Activated CD4-positive, alpha-beta T cell treated with anti-CD3 and anti-CD28 coated beads, Interleukin-2, amount 50 U/mL, for 16 hours (primary cell): ENCODE measurements at regions not wholly inside any gene's neighbourhood (a gene's known extent, or its start where the extent isn't known, plus 50 kb on each side); places are given as distances from the start of the nearest gene placed in this dataset.

Experiments
- DNase-seq: peaks from one replicate; pipeline ENCODE4 v3.0.0-alpha.2; 2020

DNA sequence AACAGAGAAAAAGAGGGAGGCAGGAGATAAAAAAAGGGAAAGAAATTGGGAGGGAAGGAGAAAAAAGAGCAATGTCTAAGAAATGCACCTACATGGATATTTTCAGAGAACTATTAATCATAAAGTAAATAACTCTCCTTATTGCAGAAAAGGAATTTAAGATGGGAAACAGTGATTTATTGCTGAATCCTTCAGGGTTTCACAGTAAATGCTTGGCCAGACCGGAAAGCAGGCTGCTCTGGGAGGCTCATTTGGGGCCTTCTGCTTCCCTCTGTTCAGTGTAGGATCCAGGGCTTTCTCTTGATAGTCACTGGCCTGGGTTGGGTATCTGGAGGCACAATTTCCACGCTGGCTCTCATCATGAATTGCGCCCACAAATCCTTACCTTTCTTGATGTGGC lies 324.3 kb upstream of the SORL1-AS1 start:
- DNase-seq, result no peak

DNA sequence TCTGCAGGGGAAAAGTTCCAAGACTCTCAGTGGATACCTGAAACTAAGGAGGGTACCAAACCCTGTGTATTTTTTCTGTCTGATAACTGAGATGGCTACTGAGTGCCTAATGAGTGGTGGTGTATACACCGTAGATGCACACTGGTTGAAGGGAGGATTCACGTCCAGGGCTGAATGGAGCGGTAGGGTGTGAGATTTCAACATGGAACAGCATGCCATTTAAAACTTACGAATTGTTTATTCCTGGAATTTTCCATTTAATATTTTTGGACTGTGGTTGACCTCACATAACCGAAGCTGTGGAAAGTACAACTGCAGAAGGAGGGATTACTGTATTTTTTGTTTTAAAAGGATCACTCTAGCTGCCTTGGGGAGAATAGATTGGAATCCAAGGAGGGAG lies 322.5 kb upstream of the SORL1-AS1 start:
- DNase-seq, result no peak

DNA sequence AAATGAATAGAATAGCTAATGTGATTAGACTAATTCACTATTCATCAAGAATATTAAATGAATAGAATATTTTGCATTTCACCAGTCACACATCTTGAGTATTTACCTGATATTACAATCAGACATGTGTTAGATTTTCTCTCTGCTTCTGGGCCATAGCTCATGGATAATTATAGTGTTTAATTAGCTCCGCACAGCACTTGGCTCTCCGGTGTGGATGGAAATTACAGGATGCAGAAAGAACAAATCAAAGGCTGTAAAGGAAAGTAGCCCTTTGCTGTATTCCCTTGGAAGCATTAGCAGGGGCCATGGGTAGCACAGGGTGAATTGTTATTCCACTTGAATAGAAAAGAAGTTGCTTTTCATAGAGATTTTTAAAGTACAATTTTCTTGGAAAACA lies 320.3 kb upstream of the SORL1-AS1 start:
- no peak for DNase-seq

DNA sequence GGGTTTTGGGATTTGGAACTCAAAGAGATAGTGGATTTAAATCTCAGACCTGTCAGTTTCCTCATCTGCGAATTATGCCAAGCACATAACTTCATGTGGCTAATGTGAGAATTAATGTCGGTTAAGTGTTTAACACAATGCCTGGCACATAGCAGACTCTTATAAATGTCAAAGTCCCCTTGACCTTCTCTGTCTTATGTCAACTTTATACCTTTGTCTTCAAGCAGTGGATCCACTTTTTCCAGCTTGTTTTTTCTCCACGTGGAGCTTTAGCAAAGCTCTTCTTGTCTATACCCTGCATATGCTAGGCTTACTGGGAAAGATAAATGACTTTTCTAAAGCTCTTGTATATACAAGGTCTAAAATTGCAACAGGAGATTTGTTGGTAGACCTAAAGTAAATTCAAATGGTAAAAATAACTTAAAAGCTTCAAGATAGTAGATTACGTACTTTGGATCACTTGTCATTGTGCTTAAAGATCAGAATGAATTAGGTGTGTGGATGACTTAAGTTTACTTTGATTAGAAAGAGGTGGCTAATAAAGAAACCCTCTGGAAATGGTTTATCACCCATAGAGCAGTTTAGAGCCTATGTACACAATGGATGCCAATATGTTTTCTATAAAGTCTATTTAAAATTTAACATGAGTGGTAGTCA lies 318.3 kb upstream of the SORL1-AS1 start:
- DNase-seq, result no peak

DNA sequence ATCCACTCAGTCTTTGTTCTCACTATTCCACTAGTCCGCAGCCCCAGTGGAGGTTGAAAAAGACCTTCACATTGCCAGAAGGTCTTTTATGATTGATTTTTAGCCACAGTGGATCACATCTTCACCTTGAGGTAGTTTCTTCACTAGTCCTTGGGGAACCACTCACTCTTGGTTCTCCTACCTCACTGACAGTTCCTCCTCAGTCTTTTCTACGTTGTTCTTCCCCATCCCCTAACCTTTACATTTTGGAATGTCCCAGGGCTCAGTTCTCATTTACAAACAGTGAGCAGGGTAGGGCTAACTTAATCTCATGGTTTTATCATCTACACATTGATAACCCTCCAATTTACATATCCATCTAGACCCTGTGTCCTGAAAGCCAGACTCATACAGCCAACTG lies 316.4 kb upstream of the SORL1-AS1 start:
- no peak for DNase-seq

DNA sequence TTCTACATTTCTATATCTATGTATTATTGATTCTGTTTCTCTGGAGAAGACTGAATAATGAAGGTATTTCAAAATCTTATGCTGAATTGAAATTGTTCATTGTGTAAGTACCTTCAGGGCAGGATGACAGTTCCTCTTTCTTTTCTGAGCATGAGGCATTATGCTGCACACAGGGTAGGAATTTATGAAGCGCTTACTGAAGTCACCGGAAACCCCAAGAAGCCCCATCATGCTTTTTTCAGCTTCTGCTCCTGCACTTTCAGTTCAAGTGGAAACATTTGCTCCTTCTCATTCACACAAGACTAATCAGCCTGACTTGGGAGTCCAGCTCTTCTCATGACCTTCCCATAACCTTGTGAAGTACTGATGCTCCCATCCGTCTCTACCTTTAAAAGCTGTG lies 314.7 kb upstream of the SORL1-AS1 start:
- no peak for DNase-seq

DNA sequence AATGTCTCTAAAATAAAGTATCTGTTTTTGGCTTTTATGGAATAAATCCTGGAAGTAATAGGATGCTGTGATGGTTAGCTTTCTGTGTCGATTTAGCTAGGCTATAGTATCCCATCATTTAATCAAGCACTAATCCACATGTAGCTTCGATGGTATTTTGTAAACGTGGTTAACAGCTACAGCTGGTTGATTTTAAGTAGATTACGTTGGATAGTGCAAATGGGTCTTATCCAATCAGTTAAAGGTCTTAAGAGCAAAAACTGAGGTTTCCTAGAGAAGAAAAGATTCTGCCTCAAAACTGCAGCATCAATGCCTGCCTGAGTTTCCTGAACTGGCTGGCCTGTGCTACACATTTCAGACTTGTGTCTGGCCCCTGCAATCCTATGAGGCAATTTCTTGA lies 314.2 kb upstream of the SORL1-AS1 start:
- no peak for DNase-seq

DNA sequence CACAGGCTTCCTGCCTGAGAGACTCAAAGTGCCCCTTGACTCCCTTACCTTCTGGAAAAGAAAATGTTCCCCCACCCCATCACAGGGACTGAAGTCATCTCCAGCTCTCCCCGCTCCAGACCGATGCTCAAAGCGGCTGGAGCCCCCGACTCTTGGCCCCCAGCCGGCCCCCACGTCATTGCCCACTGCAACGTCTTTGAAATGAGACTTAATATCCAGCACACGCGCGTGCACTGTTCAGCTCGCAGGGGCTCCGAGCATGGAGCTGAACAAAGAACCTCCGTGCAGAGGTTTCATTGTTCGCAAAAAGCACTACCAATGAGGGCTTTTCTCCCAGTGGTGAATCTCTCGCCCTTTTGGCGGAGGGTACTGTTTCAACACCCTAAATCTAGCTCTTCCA lies 313.4 kb upstream of the SORL1-AS1 start:
- no peak for DNase-seq

DNA sequence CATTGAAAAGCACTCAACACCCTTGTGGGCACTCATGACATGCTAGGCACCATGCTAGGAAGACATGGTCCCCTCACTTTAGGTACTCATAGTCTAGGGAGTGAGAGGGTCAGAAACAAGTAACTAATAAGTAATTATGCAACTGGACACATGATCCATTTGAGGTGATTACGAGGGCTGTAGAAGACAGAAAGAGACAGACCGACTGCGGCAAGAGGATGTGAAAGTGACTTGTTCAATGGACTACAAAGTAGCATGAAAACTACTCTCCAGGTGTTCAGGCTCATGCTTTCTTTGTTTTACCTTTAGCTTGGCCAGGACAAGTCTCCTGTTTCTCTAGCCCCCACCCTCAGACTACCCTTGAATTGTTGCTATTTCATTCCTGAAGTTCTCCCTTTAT lies 310.8 kb upstream of the SORL1-AS1 start:
- DNase-seq, result no peak

DNA sequence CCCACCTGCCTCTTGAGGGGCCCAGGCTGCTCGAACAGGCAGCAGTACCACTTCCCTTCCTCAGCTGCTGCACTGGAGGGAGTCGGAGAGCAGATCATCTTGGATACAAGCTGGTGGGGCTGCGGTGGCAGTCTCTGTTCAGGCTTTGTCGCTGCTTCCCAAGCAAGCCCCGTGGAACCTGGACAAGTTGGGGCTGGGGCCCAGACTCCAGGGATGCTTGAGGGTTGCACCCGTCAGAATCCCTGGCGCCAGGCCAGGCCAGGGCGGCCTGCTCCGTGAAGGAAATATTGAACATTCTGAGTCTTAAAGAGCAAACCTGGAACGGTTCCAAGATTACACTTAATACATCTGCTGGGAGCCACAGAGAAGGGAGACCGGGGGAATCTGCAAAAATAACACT lies 310.1 kb upstream of the SORL1-AS1 start:
- no peak for DNase-seq

DNA sequence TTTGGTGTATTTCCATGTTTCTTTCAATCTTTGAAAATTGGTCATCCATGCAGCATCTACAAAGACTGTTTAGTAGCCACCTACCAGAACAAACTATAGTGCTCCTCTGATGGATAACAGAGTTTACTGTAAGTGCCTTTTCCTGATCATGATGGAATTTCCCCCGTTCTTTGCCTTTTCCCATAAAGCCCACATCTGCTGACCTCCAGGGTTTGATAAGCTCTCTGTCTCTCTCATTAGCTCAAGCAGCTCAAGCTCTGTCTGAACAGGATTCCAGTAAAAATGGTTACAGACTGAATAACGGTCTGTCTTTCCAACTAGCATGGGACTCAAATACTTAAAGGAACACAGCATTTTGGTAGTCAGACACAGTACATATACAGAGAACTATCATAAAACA lies 308.4 kb upstream of the SORL1-AS1 start:
- no peak for DNase-seq

DNA sequence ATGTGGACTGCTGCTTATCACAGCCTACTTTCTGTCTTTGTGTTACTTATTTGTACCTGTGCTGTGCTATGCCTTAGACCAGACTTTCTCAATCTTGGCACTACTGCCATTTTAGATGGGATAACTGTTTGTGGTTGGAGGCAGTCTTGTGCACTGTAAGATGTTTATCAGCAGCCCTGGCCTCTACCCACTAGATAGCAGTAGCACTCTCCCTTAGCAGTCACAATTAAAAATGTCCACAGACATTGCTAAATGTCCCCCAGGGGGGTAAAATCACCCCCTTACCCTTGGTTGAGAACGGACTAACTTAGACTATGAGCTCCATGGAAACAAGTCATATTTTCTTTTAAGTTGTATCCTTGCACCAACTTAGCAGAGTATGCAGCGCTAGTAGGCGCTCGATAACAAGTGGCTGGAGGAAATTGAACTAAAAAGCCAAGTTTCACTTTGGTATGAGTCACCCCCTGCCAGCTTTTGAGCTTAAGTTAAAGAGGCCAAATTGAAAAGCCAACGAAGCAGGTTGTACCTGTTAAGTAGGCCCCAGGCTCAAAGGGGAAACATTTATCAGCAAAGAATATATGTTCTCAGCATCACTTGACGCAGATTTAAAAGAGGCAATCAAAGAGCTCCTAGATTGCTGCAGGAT lies 304.8 kb upstream of the SORL1-AS1 start:
- no peak for DNase-seq

DNA sequence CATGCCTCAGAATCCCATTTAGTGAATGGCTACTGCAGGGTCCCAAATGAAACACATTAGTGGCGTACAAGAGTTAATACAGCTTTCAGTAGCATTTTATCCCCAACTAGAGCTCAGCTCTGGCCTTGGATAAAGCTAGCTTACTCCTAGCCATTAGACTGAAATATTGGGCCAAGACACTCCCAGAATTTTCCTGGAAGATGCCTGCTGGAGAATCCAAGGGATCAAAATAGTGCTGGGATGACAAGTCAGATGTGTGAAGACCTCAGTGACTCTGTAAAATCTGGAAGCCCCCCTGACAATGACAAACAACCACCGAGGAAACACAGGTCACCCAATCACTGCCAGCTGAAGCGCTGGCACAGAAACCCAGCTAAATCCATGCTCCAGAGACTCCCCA lies 303.1 kb upstream of the SORL1-AS1 start:
- DNase-seq, result no peak

DNA sequence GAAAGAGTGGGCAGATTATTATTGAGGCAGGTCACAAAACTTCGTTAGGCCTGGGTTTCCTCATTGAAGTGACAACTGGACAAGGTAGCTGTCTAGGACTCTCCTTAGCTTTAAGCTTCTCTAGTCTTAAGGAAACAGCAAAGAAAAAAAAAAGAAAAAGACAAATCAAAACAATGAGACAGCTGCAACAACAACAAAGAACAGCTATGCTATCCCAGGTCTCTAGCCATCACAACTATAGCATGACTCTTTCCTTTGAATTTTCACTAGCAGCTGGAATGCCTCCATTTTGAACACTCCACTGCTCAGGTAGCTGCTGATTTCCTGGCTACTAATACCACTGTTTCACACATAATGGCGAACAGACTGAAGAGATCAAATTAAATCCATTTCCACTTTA lies 302.4 kb upstream of the SORL1-AS1 start:
- no peak for DNase-seq

DNA sequence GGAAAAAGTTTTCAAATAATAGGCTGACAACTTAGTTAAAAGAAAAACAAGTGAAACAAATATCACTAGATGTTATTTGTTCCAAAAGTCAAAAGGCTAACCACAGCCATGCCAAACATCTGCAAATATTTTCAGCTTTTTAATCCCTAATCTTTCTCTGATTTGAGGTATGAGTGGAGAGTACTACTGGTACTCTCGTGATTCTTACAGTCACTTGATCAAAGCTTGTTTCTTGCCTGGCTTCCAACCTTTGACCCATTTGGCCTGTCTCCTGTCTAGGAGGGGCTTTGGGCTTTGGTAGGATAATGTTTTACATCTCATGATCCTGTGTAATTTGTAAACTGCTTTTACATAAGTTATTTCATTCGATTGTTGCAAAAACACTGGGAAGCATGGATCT lies 301.8 kb upstream of the SORL1-AS1 start:
- DNase-seq, result no peak

DNA sequence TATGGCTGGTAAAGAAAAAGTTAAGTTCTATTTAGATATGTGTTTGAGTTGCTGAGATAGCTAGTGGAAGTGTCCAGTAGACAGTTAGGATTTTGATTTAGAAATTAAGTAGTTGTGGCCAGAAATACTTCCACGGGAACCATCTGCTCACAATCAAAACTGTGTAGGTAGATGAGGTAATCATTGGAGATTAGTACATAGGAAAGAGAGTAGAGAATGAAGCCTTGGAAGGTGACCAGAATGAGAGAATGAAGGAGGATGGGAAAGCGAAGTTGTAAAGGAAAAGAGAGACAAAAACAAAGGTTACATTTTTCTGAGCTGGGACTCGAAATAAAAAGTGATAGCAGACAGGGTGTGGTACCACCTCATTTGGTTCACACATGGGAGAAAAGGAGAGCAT lies 296.9 kb upstream of the SORL1-AS1 start:
- DNase-seq, result no peak

DNA sequence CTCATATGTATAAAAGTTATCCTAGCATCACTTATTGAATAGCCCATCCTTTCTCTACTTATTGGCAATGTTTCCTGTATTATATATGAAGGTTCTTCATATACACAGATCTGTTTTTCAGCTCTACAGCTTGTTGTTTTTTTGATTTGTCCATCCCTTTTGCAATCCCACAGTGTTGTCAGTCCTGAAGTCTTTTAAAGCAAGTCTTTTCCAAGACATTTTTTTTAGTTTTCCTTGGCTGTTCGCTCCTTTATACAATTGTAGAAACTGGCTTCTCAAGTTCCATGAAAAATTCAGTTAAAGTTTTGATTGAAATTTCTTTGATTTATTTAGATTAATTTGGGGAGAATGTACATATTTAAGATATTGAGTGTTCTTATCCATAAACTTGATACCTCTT lies 295.3 kb upstream of the SORL1-AS1 start:
- no peak for DNase-seq

DNA sequence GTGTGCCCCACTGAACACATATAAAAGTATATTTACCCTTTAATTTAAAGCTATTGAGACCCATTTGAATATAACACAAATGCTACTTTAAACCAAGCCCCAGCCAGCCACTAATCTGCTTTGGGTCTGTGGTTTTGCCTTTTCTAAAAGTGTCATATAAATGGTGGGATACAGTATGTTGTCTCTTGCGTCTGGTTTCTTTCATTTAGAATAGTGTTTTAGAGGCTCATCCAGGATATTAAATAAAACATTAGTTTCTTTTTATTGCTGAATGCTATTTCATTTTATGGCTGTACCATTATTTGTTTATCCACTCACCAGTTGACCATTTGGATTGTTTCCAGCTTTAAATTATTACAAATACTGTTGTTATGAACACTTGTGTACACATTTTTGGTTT lies 290.5 kb upstream of the SORL1-AS1 start:
- no peak for DNase-seq

DNA sequence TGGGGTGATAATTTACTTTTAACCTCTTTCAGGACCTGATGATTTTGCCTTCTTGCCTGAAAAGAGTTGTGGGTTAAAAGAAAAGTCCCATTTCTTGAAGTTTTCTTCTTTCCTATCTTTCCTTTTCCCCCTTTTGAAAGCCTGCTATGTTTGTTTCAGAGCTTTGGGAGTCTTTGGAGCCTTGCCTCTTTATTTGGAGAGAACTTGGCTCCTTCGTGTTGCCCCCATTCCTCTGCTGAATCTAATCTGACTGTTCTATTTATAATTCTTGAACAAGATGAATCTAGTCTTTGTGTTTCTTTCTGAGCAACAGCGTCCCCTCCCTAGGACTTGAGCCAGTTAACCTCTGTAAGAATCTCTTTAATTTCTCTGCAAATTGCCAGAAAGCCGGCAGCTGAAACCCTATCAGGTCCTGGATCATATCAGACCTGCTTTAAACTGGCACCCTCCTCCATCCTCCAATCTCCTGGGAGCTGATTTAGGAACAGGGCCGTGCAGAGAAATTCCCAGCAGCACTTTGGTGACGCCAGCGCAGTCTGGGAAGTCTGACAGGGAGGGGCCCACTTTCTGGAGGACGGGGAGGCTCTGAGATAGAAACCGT lies 289.1 kb upstream of the SORL1-AS1 start:
- DNase-seq, result no peak

DNA sequence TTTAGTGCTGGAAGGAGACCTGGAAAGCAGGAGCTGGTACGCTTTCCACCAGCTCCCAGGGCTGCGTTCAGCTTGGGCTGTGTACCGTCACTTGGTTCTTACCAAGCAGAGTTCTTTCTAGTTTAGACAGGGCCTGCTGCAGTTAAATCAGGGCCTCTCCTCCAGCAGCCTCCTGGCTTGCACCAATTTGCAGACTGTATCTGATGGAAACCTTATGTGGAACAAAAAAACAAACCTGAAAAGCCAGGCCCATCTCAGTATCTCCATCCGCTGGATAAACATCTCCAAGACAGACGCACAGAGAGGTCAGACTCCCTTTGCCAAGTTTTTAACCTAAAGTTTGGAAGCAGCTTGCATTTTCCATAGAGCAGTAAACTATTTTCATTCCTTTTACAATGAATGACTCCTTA lies 288.6 kb upstream of the SORL1-AS1 start:
- no peak for DNase-seq

DNA sequence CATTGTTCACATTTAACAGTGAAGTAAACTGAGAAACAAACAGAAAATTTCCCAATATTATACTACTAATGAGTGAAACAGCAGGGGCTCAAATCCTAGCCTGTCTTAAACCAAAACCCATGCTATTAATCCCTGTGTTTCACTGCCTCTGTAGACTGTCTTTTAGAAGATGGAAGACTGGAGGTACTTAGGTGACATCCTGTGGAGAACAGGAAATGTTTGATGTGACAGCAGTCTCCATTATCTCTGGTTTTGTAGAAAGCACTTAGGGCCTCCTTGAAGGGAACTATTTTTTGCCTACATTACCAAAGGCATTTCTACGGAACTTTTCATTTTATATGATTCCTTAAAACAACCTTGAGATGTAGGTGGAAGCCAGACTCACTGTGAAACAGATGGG lies 288.1 kb upstream of the SORL1-AS1 start:
- no peak for DNase-seq

DNA sequence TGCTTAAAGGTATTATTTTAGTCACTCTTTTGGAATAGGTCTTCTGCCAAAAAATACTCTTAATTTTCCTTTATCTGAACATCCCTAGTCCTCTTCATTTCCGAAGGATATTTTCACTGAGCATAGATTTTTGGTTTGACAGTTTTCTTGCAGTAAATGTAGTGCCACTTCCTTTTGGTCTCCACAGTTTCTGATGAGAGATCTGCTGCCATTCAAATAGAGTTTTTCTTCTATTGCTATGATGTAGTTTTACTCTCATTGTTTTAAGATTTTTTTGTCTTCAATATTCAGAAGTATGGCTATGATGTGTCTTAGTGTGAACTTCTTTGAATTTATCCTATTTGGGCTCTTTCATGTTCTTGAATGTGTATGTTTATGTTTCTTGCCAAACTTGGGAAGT lies 281.1 kb upstream of the SORL1-AS1 start:
- DNase-seq, result no peak

DNA sequence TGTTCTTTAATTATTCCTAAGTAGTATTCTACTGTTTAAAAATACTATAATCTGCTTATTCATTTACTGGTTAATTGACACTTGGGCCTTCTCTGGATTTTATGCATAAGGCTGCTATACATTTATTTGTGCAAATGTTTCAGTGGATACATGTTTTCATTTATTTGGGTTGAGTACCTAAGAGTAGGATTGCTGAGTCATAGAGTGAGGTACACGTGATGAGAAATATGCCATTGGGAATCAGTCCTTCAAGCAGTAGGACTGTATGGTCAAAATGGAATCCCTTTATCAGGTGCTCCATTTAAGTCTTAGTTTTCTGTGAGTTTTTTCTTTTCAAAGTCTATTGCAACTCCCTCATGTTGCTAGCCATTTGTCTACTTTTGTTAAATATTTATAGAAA lies 275.2 kb upstream of the SORL1-AS1 start:
- DNase-seq, result no peak

DNA sequence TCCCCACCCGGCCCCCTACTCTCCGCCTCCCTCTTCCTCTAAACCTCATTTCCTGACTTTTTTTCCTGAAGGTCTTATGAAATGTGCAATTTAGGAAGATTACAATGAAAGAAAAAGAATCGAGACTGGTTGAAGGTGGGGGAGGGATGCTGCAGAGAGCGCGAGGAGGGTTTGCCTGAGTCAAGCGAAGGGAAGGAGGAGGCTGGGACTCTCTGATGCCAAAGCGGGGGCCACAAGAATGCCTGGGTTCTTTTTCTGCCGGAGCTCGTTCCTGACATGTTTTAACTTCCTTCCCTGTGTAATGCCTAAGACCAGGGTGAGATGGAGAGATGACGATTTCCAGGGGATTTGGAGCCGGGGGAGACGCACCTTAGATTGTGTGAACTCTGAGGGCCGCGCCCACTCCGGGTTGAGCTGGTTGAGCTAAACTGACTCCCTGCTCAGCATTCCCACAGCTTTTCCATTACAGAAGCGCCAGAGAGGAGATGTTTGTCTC lies 270.5 kb upstream of the SORL1-AS1 start:
- DNase-seq, result no peak
